ENCODE measurements at regions not wholly inside any gene's neighbourhood (a gene's known extent, or its start where the extent isn't known, plus 50 kb on each side); places are given as distances from the start of the nearest gene placed in this dataset.

DNA sequence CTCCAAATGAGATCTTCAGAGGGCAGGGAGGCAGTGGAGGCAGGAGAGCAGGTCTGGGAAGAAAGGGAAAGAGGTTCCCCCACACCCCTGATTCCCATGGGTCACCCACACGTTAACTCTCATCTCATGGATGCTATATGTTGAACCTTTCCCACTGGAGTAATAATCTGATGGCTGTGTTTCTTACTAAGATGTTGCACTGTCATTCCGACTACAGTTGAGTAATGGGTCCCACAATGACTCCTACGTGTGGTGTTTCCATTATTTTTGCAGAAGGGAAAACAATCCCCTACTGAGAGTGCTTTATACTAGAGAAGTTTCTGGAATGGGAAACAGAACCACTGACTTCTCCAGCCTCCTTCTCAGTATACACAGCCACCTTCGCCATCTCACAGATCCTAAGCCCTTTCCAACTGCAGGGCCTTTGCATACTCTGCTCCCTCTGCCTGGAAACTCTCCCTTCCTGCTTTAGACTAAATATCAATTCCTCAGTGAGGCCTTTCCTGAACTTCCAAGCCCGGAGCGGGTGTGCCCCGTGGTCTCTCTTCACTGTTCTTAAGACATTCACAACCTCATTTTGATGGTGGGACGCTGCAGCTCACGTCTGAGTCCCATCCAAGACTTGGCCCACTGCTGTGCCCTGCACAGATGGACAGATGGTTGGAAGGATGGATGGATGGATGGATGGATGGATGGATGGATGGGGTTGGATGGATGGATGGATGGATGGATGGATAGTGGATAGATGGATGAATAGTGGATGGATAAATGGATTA is 238.6 kb upstream of the PMEPA1 start:
- TF ChIP-seq, protein P1, sequence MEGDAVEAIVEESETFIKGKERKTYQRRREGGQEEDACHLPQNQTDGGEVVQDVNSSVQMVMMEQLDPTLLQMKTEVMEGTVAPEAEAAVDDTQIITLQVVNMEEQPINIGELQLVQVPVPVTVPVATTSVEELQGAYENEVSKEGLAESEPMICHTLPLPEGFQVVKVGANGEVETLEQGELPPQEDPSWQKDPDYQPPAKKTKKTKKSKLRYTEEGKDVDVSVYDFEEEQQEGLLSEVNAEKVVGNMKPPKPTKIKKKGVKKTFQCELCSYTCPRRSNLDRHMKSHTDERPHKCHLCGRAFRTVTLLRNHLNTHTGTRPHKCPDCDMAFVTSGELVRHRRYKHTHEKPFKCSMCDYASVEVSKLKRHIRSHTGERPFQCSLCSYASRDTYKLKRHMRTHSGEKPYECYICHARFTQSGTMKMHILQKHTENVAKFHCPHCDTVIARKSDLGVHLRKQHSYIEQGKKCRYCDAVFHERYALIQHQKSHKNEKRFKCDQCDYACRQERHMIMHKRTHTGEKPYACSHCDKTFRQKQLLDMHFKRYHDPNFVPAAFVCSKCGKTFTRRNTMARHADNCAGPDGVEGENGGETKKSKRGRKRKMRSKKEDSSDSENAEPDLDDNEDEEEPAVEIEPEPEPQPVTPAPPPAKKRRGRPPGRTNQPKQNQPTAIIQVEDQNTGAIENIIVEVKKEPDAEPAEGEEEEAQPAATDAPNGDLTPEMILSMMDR (IDR thresholded peaks at IDR 0.05), result no peak
- no peak for TF ChIP-seq POLR2A (IDR thresholded peaks at IDR 0.05)
